ENCODE measurements at regions not wholly inside any gene's neighbourhood (a gene's known extent, or its start where the extent isn't known, plus 50 kb on each side); places are given as distances from the start of the nearest gene placed in this dataset.
A peak's percentile ranks its signal among the peaks of the same experiment; 100 is the strongest.

GRCh38 chrX:130975947-130976346 is 72.9 kb upstream of the ENOX2 start:
- H3K27ac ChIP-seq (ENCODE audit: insufficient read length, low read depth, low read length) = no peak overlapping the region
- H2BK12ac ChIP-seq (ENCODE audit: insufficient read length, low read depth, low read length) = no peak overlapping the region
- H2AK5ac ChIP-seq (ENCODE audit: insufficient read length, low read length) = no peak overlapping the region
- no peaks in the 10 kb centered on the region for H3K79me2 ChIP-seq (ENCODE audit: insufficient read depth, low read length)
- WGBS (ENCODE audit: extremely low coverage, insufficient read length, low lambda C conversion rate) = no CpG with 5 or more reads among the region's 7 CpGs
- Mint-ChIP-seq H3K9me3 (no peaks in the 10 kb centered on the region), H3K4me3 (no peak overlapping the region), H3K36me3 (ENCODE audit: insufficient read depth in 1 of 3, low read depth in 3 of 3) (no peaks in the 10 kb centered on the region), H3K27ac (0 out of 7 replicates have a peak overlapping the region, but pooled peaks of 1 of the 3 experiments have one; percentile 61), H3K27me3 (ENCODE audit: low read depth) (peaks cover 13% of the 10 kb centered on the region), H3K4me1 (peaks cover 8 to 10% of the 10 kb centered on the region in 2 experiments)
- H3K4me2 ChIP-seq (ENCODE audit: insufficient read depth, insufficient read length, low read length) = no peak overlapping the region
- H2BK15ac ChIP-seq (ENCODE audit: low read depth, low read length) = no peak overlapping the region
- H4K8ac ChIP-seq (replicated peaks; ENCODE audit: insufficient read length, low read depth, low read length) = no peak overlapping the region
- H3K79me1 ChIP-seq (ENCODE audit: insufficient read depth, low read depth, low read length, poor library complexity, severe bottlenecking) = no peaks in the 10 kb centered on the region
- no peak overlapping the region for H2BK20ac ChIP-seq (ENCODE audit: low read depth, low read length, poor library complexity, severe bottlenecking)
- peak; percentile 87 for TF ChIP-seq CTCF (conservative IDR thresholded peaks at IDR 0.05)
- H4K91ac ChIP-seq (ENCODE audit: insufficient read length, low read depth, low read length) = no peak overlapping the region
- no peak overlapping the region for H2AFZ ChIP-seq (ENCODE audit: low read length)
- no peak overlapping the region for H3K9ac ChIP-seq (ENCODE audit: extremely low read depth, insufficient read length, low read length)
- no peak overlapping the region for H3K4ac ChIP-seq (ENCODE audit: low read depth, low read length)
- H2BK120ac ChIP-seq (ENCODE audit: low read depth, low read length, poor library complexity, severe bottlenecking) = no peak overlapping the region
- no peak overlapping the region for H3K23ac ChIP-seq (ENCODE audit: insufficient read length, low read depth, low read length)
- no peaks in the 10 kb centered on the region for H3K4me1 ChIP-seq (ENCODE audit: insufficient read depth, low read length)
- no peak overlapping the region for H3K18ac ChIP-seq (ENCODE audit: insufficient read length, low read depth, low read length)
- H3K14ac ChIP-seq (ENCODE audit: insufficient read depth, low read length) = no peak overlapping the region
- DNase-seq = no peak
- no peaks in the 10 kb centered on the region for H4K20me1 ChIP-seq (ENCODE audit: control insufficient read depth, insufficient read depth, insufficient read length)
- H3K56ac ChIP-seq (ENCODE audit: insufficient read length, low read depth, low read length) = no peak overlapping the region
- no peaks in the 10 kb centered on the region for H3K27me3 ChIP-seq (ENCODE audit: insufficient read depth, low read length)
- no peaks in the 10 kb centered on the region for H3K9me3 ChIP-seq (ENCODE audit: control insufficient read depth, low read depth, low read length)
- no peaks in the 10 kb centered on the region for H3K23me2 ChIP-seq (ENCODE audit: insufficient read length, low read depth, low read length, poor library complexity, severe bottlenecking)
- H4K5ac ChIP-seq (ENCODE audit: insufficient read length, low read depth, low read length) = no peak overlapping the region
- H2BK5ac ChIP-seq (ENCODE audit: insufficient read length, low read length) = no peak overlapping the region
- H3T11ph ChIP-seq (ENCODE audit: low read length) = no peak overlapping the region

All from H9 (cell line).